Kidney (tissue), 13 donors: ENCODE measurements at regions not wholly inside any gene's neighbourhood (a gene's known extent, or its start where the extent isn't known, plus 50 kb on each side); places are given as distances from the start of the nearest gene placed in this dataset.
A peak's percentile ranks its signal among the peaks of the same experiment; 100 is the strongest.
"Not testable (repeated sequence)": the region's sequence is repeated elsewhere in the genome, so short reads cannot be mapped to it uniquely, and the experiment has no call there.

ENCODE experiments used
- DNase-seq, 5 donors: peaks; one replicate each; pipeline ENCODE4 v3.0.0-alpha.2; 2013 to 2020
- FAIRE-seq: peaks from 2 replicates; lab custom pipeline; 2012; peaks lifted over from hg19 to GRCh38; lab: Jason Lieb, UNC
- H3K27ac ChIP-seq, 2 donors: one replicate each; pipeline ENCODE4 v1.7.0; 2013; ENCODE audit warnings: low read depth in 2 of 2, low read length in 2 of 2, inconsistent platforms in 1 of 2
- H3K27me3 ChIP-seq: one replicate; pipeline ENCODE4 v1.7.1; 2013; ENCODE audit warnings: low read length, inconsistent platforms; ENCODE audit not compliant: control insufficient read depth, insufficient read depth
- H3K36me3 ChIP-seq, 3 donors: one replicate each; pipeline versions ENCODE4 v1.7.0 to v1.7.1; 2013; ENCODE audit warnings: low read length in 3 of 3, control low read depth in 1 of 3, inconsistent platforms in 1 of 3; ENCODE audit not compliant: insufficient read depth in 3 of 3, control insufficient read depth in 2 of 3
- H3K4me1 ChIP-seq, 3 donors: one replicate each; pipeline versions ENCODE4 v1.7.0 to v1.7.1; 2013; ENCODE audit warnings: low read length in 3 of 3, inconsistent platforms in 1 of 3, low read depth in 1 of 3; ENCODE audit not compliant: control insufficient read depth in 2 of 3, insufficient read depth in 2 of 3
- H3K4me3 ChIP-seq, 3 donors: one replicate each; pipeline versions ENCODE4 v1.7.0 to v1.8.1; 2013; ENCODE audit warnings: low read length in 3 of 3, control low read depth in 1 of 3, inconsistent platforms in 1 of 3
- H3K9ac ChIP-seq, 3 donors: one replicate each; pipeline versions ENCODE4 v1.7.0 to v1.7.1; 2013; ENCODE audit warnings: low read length in 3 of 3, control low read depth in 1 of 3, inconsistent platforms in 1 of 3
- H3K9me3 ChIP-seq, 3 donors: one replicate each; pipeline versions ENCODE4 v1.7.0 to v1.7.1; 2013; ENCODE audit warnings: low read length in 3 of 3, control low read depth in 1 of 3, inconsistent platforms in 1 of 3; ENCODE audit not compliant: control insufficient read depth in 2 of 3, insufficient read depth in 1 of 3
- intact Hi-C: fragments of 100-400 bp; cut with DNase I; formaldehyde crosslinking; loops from one replicate; pipeline ENCODE4 v1.11.1; 2022
- TF ChIP-seq, protein P1 (sequence below): IDR thresholded peaks from 3 replicates; pipeline ENCODE4 v1.5.1; 2012; ENCODE audit warnings: mild to moderate bottlenecking, moderate library complexity, borderline replicate concordance; ENCODE audit not compliant: insufficient read depth; ENCODE audit errors: extremely low read depth
- donor health status: control.
- donor health status: control.
- donor health status: control.
- donor health status: control.
- donor health status: control.
- donor health status: DM: yes; HTN: yes; CAD: no.
- donor health status: Normal renal cell carcinoma (clear cell type).

DNA sequence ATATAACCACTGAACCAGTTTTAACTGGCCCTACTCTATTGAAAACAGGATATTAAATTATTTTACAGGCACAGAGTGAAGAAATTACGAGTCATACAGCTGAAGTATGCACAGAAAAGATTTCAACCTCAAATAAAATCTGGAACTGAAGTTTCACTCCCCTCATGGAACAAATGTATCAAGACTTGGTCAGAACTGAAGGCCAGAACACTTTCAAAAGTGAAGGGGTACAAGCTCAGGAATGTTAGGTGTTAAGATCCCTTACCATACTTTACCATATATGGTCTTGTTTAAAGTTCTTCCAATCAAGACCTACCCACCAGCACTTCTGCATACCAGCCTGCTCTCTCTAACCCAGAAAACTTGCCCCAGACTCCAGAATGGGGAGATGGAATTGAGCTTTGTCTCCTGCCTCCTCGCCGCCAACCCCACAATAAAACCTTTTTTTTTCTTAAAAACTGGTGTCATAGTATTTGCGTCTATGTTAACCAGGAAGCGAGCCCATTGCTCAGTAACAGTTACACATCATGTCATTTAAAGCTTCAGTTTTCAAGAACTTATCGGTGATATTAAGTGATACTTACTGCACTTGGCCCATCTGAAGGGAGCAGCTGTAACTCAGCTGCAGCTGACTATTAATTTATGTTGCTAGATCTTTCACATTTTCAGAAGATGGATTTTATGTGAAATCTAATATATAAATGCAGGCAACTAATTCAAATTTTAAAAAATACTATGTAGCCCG is 59.9 kb downstream of the OXSM start:
- FAIRE-seq (no peak), DNase-seq (peak in 2 of 5 donors; percentile 11 to 19)
- no peaks in the 10 kb centered on the region for H3K9me3 ChIP-seq
- H3K4me3 ChIP-seq = no peak overlapping the region
- H3K36me3 ChIP-seq = no peaks in the 10 kb centered on the region
- H3K27me3 ChIP-seq = no peaks in the 10 kb centered on the region
- no peaks in the 10 kb centered on the region for H3K4me1 ChIP-seq
- TF ChIP-seq, protein P1, sequence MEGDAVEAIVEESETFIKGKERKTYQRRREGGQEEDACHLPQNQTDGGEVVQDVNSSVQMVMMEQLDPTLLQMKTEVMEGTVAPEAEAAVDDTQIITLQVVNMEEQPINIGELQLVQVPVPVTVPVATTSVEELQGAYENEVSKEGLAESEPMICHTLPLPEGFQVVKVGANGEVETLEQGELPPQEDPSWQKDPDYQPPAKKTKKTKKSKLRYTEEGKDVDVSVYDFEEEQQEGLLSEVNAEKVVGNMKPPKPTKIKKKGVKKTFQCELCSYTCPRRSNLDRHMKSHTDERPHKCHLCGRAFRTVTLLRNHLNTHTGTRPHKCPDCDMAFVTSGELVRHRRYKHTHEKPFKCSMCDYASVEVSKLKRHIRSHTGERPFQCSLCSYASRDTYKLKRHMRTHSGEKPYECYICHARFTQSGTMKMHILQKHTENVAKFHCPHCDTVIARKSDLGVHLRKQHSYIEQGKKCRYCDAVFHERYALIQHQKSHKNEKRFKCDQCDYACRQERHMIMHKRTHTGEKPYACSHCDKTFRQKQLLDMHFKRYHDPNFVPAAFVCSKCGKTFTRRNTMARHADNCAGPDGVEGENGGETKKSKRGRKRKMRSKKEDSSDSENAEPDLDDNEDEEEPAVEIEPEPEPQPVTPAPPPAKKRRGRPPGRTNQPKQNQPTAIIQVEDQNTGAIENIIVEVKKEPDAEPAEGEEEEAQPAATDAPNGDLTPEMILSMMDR = no peak
- no peak overlapping the region for H3K9ac ChIP-seq
- intact Hi-C loops = loop anchor here (10.0 kb wide), 1 partner anchor 205 kb away; no protein-coding TSS in a partner anchor
- no peak overlapping the region for H3K27ac ChIP-seq

DNA sequence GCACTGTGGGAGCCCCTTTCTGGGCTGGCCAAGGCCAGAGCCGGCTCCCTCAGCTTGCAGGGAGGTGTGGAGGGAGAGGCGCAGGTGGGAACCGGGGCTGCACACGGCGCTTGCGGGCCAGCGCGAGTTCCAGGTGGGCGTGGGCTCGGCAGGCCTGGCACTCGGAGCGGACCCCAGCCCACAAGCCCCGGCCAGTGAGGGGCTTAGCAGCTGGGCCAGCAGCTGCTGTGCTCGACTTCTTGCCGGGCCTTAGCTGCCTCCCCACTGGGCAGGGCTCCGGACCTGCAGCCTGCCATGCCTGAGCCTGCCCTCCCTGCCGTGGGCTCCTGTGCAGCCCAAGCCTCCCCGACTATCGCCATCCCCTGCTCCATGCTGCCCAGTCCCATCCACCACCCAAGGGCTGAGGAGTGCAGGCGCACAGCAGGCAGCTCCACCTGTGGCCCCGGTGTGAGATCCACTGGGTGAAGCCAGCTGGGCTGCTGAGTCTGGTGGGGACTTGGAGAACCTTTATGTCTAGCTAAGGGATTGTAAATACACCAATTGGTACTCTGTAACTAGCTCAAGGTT is 61.9 kb downstream of the OXSM start:
- not testable (repeated sequence) for H3K4me1 ChIP-seq, H3K36me3 ChIP-seq, H3K27me3 ChIP-seq, H3K9me3 ChIP-seq, H3K4me3 ChIP-seq, H3K27ac ChIP-seq, H3K9ac ChIP-seq, FAIRE-seq
- intact Hi-C loops = loop anchor here (10.0 kb wide), 1 partner anchor 207 kb away; no protein-coding TSS in a partner anchor
- peak in 1 of 5 donors; percentile 52 for DNase-seq

DNA sequence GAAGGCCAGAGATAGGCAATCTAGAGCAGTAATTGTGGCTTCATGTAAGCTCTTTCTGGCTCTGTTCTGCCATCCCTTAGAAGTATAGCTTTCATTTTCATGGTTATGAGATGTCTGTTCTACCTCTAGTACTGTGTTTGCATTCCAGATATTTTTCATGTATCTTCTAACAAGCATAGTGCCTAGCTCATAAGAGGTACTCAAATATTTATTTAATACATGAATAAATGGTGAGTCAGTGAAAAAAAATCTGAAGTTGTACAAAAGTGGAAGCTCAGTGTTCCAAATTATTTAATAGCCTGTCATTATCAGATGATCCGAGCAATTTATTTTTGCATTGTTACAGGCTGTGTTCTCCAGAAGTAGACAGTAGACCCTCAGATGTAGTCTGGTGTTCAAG is 64.3 kb downstream of the OXSM start:
- DNase-seq = no peak
- H3K9me3 ChIP-seq = no peaks in the 10 kb centered on the region
- intact Hi-C loops = loop anchor here (10.0 kb wide), 1 partner anchor 209 kb away; no protein-coding TSS in a partner anchor
- no peak for FAIRE-seq
- no peaks in the 10 kb centered on the region for H3K4me1 ChIP-seq
- no peak overlapping the region for H3K4me3 ChIP-seq
- H3K27me3 ChIP-seq = no peaks in the 10 kb centered on the region
- no peaks in the 10 kb centered on the region for H3K36me3 ChIP-seq
- TF ChIP-seq, protein P1 = no peak
- H3K27ac ChIP-seq = no peak overlapping the region
- H3K9ac ChIP-seq = no peak overlapping the region

DNA sequence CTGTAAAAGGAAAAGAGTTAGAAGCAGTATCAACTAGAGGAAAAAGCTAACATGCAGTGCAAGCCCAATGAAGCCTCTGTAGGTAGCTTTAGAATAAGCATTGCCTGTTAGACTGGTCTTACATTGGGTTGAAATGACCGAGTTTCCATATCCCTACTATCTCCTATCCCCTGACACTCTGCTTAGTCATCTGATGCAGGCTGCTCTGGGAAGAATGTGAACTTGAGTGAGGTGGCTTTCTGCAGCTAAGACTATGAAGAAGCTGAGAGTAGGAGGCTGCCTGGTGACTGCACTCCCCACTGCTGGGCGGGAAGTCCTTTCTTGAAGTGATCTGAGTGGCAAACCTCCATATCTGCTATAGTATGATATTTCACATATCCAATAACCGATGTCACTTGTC is 64.7 kb downstream of the OXSM start:
- no peaks in the 10 kb centered on the region for H3K36me3 ChIP-seq
- H3K9ac ChIP-seq = no peak overlapping the region
- no peaks in the 10 kb centered on the region for H3K27me3 ChIP-seq
- no peak overlapping the region for H3K4me3 ChIP-seq
- TF ChIP-seq, protein P1 = no peak
- intact Hi-C loops = loop anchor here (10.0 kb wide), 1 partner anchor 210 kb away; no protein-coding TSS in a partner anchor
- no peak overlapping the region for H3K27ac ChIP-seq
- H3K4me1 ChIP-seq = no peaks in the 10 kb centered on the region
- DNase-seq (no peak), FAIRE-seq (no peak)
- no peaks in the 10 kb centered on the region for H3K9me3 ChIP-seq
